Activated T-cell treated with anti-CD3 and anti-CD28 coated beads, Interleukin-2, amount 50 U/mL, for 48 hours (primary cell): ENCODE measurements at regions not wholly inside any gene's neighbourhood (a gene's known extent, or its start where the extent isn't known, plus 50 kb on each side); places are given as distances from the start of the nearest gene placed in this dataset.
"Not testable (repeated sequence)": the region's sequence is repeated elsewhere in the genome, so short reads cannot be mapped to it uniquely, and the experiment has no call there.

ENCODE experiments used
- DNase-seq, 2 experiments: peaks; one replicate each; pipeline ENCODE4 v3.0.0-alpha.2; 2020

DNA sequence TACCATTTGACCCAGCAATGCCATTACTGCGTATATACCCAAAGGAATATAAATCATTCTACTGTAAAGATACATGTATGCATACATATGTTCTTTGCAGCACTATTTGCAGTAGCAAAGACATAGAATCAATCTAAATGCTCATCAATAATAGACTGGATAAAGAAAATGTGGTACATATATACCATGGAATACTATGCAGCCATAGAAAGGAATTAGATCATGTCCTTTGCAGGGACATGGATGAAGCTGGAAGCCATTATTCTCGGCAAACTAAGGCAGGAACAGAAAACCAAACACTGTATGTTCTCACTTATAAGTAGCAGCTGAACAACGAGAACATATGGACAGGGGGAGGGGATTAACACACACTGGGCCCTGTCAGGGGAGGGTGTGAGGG is 54.8 kb upstream of the ZNF30 start:
- not testable (repeated sequence) for DNase-seq

DNA sequence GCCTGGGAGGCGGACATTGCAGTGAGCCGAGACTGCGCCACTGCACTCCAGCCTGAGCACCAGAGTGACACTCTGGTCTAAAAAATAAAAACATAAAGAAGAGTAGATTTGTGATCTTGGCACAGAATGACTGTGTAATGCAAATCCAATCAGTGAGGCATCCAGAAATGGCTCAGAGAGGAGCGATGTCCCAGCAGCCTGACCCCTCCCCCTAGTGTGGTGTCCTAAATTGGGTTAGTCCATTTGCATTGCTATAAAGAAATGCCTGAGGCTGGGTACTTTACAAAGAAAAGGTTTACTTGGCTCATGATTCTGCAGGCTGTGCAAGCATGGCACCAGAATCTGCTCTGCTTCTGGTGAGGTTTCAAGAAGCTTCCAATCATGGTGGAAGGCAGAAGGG is 59.1 kb upstream of the ZNF30 start:
- DNase-seq: no peak

DNA sequence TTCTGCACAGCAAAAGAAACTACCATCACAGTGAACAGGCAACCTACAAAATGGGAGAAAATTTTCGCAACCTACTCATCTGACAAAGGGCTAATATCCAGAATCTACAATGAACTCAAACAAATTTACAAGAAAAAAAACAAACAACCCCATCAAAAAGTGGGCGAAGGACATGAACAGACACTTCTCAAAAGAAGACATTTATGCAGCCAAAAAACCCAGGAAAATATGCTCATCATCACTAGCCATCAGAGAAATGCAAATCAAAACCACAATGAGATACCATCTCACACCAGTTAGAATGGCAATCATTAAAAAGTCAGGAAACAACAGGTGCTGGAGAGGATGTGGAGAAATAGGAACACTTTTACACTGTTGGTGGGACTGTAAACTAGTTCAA is 61.5 kb upstream of the ZNF30 start:
- not testable (repeated sequence) for DNase-seq

DNA sequence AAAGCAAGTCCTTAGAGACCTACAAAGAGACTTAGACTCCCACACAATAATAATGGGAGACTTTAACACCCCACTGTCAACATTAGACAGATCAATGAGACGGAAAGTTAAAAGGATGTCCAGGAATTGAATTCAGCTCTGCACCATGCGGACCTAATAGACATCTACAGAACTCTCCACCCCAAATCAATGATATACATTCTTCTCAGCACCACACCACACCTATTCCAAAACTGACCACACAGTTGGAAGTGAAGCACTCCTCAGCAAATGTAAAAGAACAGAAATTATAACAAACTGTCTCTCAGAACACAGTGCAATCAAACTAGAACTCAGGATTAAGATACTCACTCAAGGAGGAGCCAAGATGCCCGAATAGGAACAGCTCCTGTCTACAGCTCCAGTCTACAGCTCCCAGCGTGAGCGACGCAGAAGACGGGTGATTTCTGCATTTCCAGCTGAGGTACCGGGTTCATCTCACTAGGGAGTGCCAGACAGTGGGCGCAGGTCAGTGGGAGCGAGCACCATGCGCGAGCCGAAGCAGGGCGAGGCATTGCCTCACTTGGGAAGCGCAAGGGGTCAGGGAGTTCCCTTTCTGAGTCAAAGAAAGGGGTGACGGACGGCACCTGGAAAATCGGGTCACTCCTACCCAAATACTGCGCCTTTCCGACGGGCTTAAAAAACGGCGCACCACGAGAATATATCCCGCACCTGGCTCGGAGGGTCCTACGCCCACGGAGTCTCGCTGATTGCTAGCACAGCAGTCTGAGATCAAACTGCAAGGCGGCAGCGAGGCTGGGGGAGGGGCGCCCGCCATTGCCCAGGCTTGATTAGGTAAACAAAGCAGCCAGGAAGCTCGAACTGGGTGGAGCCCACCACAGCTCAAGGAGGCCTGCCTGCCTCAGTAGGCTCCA is 66.6 kb upstream of the ZNF30 start:
- peak in 1 of 2 experiments; percentile 26 for DNase-seq

DNA sequence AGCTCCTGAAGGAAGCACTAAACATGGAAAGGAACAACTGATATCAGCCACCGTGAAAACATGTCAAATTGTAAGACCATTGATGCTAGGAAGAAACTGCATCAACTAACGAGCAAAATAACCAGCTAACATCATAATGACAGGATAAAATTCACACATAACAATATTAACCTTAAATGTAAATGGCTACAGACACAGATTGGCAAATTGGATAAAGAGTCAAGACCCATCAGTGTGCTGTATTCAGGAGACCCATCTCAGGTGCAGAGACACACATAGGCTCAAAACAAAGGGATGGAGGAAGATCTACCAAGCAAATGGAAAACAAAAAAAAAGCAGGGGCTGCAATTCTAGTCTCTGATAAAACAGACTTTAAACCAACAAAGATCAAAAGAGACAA is 67.4 kb upstream of the ZNF30 start:
- DNase-seq: not testable (repeated sequence)

DNA sequence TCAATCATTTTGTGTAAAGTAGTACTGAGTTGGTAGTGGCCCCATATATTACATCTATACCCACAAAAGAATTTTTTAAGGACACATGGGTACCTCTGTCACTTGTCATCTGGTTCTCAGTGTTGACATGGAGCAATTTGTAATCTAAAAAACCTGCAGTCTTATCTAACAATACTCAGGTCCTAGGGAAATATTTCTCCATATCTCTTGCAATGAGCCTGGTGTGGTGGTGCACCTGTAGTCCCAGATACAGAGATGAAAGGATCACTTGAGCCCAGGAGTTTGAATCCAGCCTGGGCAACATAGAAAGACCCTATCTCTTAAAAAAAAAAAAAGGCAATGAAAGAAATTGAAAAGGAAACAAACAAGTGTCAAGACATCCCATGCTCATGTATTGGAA is 70.7 kb upstream of the ZNF30 start:
- DNase-seq: no peak

DNA sequence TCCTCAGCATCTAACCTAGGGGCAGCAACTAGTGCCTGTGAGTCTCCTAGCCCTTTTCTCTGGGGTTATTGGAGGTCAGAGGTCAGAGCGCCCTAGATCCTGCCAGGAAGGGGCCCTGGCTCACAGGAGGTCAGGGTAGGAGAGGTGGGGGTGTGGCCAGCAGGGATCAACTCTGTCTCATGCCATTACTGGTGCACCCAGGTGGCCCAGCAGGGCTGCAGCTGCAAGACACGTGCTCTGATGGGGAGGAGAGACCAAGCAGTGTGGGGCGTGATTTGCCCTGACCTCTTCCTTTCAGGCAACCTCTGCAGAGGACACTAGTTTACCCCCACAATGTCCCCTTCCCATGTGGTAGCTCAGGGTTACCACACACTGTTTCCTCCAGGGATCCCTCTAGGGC is 73.3 kb upstream of the ZNF30 start:
- DNase-seq: no peak

DNA sequence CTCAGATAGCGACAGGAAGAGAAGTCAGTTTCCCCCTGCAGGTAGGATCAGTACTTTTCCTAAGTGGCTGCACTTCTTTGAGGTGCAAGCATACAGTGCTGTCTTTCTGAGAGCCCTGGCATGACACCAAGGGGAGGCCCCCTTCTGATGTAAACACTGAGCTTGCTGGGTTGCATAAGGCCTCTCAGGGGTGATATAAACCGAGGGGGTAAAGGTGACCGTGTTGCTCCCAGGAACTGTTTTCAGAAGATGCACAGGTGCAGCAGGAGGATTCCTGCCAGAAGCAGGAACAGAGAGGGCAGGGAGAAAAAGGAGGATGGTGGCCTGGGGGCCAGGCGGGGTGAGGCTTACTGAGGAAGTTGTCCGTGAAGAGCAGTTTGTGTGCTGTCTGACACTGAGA is 74.0 kb upstream of the ZNF30 start:
- DNase-seq: no peak

DNA sequence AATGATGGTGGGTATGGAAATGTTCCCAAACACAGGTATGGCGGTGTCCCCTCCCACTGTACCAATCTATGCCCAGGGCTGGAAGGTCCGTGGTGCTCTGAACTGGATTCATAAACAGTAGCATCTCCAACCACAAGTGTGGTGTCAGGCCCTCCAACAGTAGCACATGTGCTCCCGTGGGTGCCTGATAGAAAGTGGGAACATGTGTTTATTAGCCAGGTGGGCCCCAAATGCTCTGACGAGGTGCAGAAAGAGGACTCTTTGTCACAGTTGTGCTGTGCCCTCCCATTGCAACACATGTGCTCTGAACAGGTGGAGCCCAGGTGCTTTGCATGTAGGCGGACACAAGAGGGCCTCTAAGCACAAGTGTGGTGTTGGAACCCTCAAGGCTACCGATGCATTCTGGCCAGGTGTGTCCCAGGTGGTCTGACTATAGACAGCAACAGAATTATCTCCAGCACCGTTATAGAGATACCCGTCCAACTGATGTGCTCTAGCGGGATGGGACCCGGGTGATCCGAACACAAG is 75.4 kb upstream of the ZNF30 start:
- DNase-seq: no peak

DNA sequence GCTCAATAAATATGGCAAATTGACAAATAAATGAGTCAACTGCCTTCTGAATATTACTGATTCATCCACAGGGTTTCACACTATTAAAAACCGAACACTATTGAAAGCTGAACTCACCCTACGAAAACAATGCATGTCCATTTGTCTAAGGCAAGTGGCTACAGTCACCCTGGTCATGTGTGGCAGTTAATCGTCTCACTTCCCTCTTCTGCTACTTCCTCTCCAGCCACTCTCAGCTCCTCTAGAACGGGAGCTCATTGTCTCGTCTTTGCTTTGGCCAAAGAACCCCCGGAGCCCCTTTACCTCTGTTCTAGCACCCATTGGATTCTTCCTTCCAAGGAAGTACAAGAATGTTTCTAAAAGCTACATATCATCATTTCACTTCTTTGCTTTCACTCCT is 74.4 kb upstream of the ZNF599 start:
- DNase-seq: no peak

DNA sequence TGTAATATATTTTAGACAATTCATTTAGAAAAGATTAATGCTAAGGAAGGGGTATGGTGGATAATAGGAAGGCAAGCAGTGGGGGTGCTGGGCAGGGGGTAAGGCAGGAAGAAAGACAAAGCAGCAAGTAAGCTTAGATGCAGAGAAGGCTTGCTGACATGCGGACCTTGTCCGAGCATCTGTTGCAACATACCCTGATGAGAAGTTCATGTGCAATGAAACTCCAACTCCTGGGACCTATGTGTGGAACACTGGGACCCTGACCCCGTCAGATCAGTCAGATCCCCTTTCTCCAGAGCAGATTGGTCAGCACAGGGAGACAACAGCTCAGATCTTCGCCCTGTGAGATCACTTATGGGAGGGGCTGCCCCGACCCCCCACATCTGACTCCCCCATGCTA is 71.3 kb upstream of the ZNF599 start:
- DNase-seq: no peak

DNA sequence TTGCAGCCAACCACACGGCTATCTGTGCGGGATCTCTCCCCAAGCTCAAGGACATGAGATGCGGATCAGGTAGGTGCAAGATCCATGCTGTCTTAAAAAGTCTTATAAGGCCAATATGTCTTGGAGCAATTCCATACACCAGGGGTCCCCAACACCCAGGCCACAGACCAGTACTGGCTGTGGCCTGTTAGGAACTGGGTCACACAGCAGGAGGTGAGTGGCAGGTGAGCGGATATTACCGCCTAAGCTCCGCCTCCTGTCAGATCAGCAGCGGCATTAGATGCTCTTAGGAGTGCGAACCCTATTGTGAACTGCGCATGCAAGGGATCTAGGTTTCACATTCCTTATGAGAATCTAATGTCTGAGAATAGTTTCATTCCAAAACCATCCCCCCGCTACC is 68.8 kb upstream of the ZNF599 start:
- no peak for DNase-seq

DNA sequence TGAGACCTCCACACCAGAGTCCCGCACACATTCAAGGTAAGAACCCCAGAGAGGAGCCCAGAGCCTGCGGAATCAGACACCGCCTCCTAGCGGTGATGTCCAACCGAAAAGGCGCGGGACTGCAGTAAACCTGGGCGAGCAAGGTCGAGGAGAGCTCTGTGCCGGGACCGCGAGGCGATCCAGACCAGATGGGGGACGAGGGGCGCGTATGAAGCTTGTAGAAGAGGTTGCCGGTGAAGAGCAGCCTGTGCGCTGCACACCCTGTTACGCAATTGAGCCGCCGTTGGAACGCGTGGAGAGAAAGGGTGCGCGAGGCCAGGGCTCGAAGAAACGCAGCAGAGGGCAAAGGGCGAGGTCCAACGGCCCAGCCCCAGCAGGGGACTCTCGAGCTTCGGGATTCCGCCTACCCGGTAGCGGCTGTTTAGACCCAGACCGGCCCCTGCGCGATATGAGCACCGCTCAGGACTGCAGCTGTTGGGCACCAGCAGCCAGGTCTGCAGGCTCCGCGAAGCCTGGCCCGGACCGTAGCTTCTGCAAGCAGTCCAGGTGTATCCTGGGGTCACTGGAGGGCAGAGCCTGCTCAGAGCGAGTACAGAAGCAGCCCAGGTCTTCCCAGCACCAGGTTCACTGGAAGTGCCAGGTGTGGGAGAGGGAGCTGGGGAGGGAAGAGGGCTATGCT is 65.9 kb upstream of the ZNF599 start:
- DNase-seq: peak; percentile 59 to 69

DNA sequence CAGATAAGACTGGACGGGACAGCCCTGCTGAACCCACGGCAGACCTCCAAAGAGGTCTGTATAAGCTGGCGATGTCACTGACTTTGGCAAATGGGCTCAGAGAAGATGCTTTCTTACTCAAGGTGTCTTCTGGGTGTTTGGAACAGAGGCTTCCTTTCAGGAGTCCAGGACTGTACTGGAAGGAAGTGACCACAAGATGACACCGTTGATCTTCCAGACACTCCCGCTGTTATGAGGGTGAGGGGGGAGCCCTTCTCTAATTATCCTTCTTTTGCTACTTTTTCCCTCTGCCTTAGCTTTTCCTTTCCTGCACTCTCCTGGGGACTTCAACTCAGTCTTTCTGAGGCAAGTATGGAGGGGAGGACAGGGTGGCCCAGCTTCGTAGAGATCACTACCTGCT is 65.2 kb upstream of the ZNF599 start:
- DNase-seq: no peak

DNA sequence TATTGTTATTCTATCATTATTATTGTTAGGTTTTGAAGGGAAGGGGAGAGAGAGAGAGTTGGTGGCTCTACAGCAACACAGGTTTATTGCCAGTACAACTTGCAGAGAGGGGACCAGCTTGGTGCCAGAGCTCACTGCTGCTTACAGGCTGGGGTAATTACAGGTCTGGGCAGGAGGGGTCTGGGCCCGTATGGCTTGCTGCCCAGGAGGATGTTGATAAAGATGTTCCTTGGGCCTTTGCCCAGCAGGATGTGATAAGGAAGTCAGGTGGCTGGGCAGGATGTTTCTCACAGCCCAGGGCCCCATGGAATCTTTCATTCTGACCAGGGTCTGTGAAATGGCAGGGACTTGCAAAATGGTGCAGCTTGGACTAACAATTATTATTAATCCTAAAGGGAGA is 64.2 kb upstream of the ZNF599 start:
- no peak for DNase-seq

DNA sequence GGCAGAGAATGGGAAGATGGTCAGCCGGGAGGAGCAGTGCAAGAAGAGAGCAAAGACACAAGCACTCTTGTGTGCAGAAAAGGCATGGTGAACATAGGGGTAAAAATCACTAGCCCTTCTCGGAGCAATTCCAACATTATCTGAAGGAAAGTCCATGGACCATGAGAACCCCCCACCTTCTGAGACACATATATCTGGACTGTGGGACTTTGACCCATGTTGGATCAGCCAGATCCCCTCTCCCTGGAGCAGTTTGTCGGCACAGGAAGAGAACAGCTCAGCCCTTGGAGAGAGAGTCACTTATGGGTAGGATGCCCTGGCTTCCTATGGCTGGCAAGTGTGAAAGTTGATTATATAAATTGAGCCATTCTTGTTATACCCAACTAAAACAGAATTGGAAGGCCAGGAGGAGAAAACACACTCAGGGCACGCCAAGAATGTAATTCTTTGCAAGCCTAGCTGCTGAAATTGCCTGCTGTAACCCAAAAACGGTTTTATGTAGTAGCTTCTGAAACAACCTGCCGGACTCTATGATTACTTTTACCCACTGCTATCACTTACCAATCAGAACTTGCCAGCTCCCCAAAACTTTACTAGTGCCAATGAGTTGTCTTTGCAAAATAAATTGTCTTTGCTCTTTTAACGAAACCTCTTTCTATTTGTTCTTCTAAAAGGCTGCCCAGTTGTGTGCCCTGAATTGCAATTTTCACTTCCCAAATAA is 62.8 kb upstream of the ZNF599 start:
- no peak for DNase-seq

DNA sequence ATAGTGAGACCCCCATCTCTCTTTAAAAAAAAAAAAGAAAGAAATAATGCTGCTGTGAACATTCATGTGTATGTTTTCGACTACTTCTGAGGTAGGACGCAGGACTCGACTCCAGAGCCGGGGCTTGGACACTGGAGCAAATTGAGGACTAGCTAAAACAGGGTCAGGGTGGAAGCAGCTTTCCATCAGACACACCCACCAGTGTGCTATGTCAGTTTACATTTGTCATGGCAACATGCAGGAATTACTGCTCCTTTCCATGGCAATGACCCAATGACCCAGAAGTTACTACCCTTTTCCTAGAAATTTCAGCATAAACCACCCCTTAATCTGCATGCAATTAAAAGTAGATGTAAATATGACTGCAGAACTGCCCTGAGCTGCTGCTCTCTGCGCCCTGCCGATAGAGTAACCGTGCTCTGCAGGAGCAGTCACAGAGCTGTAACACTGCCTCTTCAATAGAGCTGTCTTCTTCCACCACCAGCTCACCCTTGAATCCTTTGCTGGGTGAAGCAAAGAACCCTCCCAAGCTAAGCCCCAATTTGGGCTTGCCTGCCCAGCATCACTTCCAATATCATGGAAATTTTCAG is 61.6 kb upstream of the ZNF599 start:
- no peak for DNase-seq

DNA sequence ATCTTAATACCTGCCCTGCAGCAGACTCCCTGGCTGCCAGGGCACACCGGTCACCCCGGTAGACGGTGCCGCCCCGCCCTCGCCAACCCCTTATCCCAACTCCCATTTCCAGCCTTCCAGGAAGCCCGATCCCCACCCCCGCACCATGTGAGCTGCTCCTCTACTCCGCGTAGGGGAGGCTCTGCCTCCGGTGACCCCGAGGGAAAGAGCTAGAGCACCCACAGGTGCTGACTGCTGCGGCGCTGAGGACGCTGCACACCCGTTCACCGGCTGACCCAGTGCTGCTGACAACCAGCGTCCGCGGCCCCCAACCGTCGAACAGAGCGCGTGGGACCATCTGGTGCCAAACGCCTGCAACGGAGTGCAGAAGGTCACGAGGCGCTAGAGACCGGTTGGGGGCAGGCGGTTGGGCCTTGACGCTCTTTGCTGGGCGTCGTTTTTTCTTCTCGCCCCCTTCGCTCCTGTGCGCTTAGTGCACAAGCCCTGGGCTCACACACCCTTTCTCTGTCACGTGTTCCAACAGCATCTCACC is 59.6 kb upstream of the ZNF599 start:
- no peak for DNase-seq

DNA sequence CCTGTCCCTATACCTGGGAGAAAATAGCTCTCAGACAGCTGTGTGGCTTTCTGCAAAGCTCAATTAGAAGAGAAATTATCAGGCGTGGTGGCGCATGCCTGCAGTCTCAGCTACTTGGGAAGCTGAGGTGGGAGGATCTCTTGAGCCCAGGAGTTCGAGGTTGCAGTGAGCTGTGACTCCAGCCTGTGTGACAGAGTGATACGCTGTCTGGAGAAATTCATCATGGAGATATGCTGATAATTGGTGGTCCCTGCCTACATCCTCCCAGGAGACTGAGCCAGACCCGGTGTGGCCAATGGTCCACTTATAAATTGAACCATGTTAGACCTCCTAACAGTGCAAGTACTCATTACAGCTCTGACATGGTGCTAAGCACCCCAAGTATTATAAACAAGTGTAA is 58.7 kb upstream of the ZNF599 start:
- DNase-seq: no peak

DNA sequence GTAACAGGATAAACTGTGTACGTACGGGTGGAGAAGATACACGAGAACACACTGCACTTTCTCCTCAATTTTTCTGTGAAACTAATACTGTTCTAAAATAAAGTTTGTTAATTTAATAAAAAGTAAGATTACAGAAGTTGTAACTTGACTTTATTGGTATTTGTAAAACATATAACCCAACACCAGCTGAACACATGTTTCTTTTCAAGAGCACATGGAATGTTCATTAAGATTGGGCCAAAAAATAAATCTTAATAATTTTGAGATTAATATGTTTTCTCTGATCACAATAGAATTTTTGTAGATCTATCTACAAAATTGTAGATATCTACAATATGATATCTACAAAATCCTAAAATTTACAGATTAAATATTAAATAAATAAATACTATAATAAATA is 55.1 kb upstream of the ZNF599 start:
- no peak for DNase-seq

DNA sequence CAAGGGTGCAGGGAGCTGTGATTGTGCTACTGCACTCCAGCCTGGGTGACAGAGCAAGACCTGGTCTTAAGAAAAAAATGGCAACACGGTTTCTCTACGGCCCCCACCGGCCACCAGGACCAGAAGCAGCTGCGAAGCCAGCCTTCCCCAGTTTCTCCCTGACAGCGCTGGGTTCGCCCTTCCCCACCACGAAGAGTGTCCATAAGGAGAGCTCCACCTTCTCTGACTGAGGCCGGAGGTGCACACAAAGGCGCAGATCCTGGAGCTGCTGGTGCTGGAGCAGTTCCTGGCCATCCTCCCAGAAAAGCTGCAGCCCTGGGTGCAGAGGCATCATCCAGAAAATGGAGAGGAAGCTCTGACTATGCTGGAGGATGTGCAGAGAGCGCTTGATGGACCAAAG is 52.2 kb upstream of the ZNF599 start:
- no peak for DNase-seq

DNA sequence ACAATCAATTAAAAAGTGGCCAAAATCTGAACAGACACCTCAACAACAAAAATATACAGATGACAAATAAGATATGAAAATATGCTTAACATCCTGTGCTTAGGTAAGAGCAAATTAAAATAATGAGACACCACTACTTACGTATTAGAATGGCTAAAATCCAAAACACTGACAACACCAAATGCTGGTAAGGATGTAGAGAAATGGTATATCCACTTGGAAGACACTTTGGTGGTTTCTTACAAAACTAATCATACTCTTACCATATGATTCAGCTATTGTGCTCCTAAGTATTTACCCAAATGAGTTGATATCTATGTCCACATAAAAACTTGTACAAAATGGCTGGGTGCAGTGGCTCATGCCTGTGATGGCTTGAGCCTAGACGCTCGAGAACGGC is 51.7 kb upstream of the ZNF599 start:
- DNase-seq: no peak
